PC-3 (cell line): ENCODE measurements at regions not wholly inside any gene's neighbourhood (a gene's known extent, or its start where the extent isn't known, plus 50 kb on each side); places are given as distances from the start of the nearest gene placed in this dataset.

ENCODE experiments used
- CTCF ChIP-seq: fragments of 300-600 bp; sonication (generic); conservative IDR thresholded peaks from 2 replicates; pipeline ENCODE4 v1.5.1; 2017; ENCODE audit warnings: antibody characterized with exemption, low read depth, mild to moderate bottlenecking, low read length
- EZH2phosphoT487 ChIP-seq: fragments of 300-600 bp; sonication (generic); IDR thresholded peaks from 2 replicates; pipeline ENCODE4 v1.6.1; 2018; ENCODE audit warnings: mild to moderate bottlenecking, antibody characterized with exemption, low read length, borderline replicate concordance

- no peak for TF ChIP-seq CTCF
- TF ChIP-seq EZH2phosphoT487: no peak
These were observed 247.7 kb downstream of the TFEC start for GRCh38 chr7:115782696-115783490.
